Bronchial epithelial cell (primary cell): ENCODE measurements at regions not wholly inside any gene's neighbourhood (a gene's known extent, or its start where the extent isn't known, plus 50 kb on each side); places are given as distances from the start of the nearest gene placed in this dataset.
"Not testable (repeated sequence)": the region's sequence is repeated elsewhere in the genome, so short reads cannot be mapped to it uniquely, and the experiment has no call there.

Experiments used
- DNase-seq: peaks from one replicate; pipeline ENCODE4 v3.0.0-alpha.2; 2010; ENCODE audit warnings: low read depth
- FAIRE-seq: peaks from 2 replicates; lab custom pipeline; 2011; peaks lifted over from hg19 to GRCh38; lab: Jason Lieb, UNC
- H3K27me3 ChIP-seq: 2 replicates; pipeline ENCODE4 v1.5.1; 2011; ENCODE audit warnings: low read length; ENCODE audit not compliant: control insufficient read depth, insufficient read depth
- H3K36me3 ChIP-seq: 2 replicates; pipeline ENCODE4 v1.5.1; 2011; ENCODE audit warnings: low read length; ENCODE audit not compliant: control insufficient read depth, insufficient read depth
- H3K4me3 ChIP-seq: 2 replicates; pipeline ENCODE4 v1.5.1; 2011; ENCODE audit warnings: mild to moderate bottlenecking, low read depth, low read length, control low read depth
- CTCF ChIP-seq: IDR thresholded peaks from 2 replicates; pipeline ENCODE4 v1.5.1; 2011; ENCODE audit warnings: mild to moderate bottlenecking, moderate library complexity, low read length, control low read depth, inconsistent platforms; ENCODE audit not compliant: insufficient read depth, severe bottlenecking

GRCh38 chr2:39845460-39846146 lies 66.5 kb upstream of the THUMPD2 start:
- FAIRE-seq (peak; percentile 95), DNase-seq (peak; percentile 97)
- no peaks in the 10 kb centered on the region for H3K27me3 ChIP-seq
- no peak overlapping the region for H3K4me3 ChIP-seq
- H3K36me3 ChIP-seq, result no peaks in the 10 kb centered on the region
- TF ChIP-seq CTCF, result no peak

- no peaks in the 10 kb centered on the region for H3K36me3 ChIP-seq
- DNase-seq (no peak), FAIRE-seq (no peak)
- H3K27me3 ChIP-seq, result no peaks in the 10 kb centered on the region
- TF ChIP-seq CTCF, result no peak
- H3K4me3 ChIP-seq, result no peak overlapping the region
Observed at GRCh38 chr2:39839261-39839848, 60.3 kb upstream of the THUMPD2 start.

- TF ChIP-seq CTCF, result no peak
Observed at GRCh38 chr2:39838589-39838988, 59.5 kb upstream of the THUMPD2 start.

DNA sequence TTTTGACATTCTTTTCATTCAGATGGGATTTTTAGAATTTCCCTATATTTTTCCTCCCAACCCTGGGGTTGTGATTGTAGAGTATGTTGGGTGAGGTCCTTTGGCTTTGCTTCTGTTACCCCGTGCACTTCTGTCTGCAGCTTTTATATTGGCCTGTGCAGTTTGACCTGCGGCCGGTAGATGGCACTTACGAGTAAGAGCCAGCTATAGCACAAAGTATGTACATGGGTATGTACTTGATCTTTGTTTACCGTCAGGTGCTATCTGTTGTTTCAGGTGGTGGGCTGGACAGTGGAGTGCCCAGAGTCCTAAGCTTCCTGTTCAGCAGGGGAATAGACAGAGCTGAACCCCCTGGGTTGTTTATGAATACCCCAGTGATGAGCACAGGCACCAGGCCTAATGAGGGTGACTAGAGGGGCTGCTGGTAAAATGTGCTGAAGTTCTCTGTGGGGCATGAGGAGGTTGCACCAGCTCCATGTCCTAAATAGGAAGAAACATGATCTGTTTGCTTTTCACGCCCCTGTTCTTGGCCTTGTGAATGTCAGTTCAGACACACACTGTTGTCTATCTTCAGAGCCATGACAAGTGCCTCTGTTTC lies 58.9 kb upstream of the THUMPD2 start:
- DNase-seq (peak; percentile 49), FAIRE-seq (no peak)
- TF ChIP-seq CTCF, result peak; percentile 85
- Histone ChIP-seq H3K27me3 (no peaks in the 10 kb centered on the region), H3K4me3 (no peak overlapping the region), H3K36me3 (no peaks in the 10 kb centered on the region)

More at GRCh38 chr2:39838589-39838988, 59.5 kb upstream of the THUMPD2 start:
- Histone ChIP-seq H3K27me3 (no peaks in the 10 kb centered on the region), H3K36me3 (no peaks in the 10 kb centered on the region), H3K4me3 (no peak overlapping the region)
- DNase-seq (no peak), FAIRE-seq (no peak)

- DNase-seq (no peak), FAIRE-seq (no peak)
- TF ChIP-seq CTCF, result no peak
- Histone ChIP-seq H3K27me3 (no peaks in the 10 kb centered on the region), H3K4me3 (no peak overlapping the region), H3K36me3 (no peaks in the 10 kb centered on the region)
Observed at GRCh38 chr2:39836638-39837037, 57.6 kb upstream of the THUMPD2 start.

GRCh38 chr2:39834426-39834825 lies 55.4 kb upstream of the THUMPD2 start:
- FAIRE-seq (no peak), DNase-seq (no peak)
- Histone ChIP-seq H3K36me3 (no peaks in the 10 kb centered on the region), H3K27me3 (no peaks in the 10 kb centered on the region), H3K4me3 (no peak overlapping the region)
- TF ChIP-seq CTCF, result no peak

GRCh38 chr2:39830610-39831009 lies 51.6 kb upstream of the THUMPD2 start:
- FAIRE-seq, H3K36me3 ChIP-seq, DNase-seq: not testable (repeated sequence)

More at GRCh38 chr2:39830610-39831009, 51.6 kb upstream of the THUMPD2 start:
- H3K27me3 ChIP-seq, H3K4me3 ChIP-seq: not testable (repeated sequence)
